Caco-2 (cell line): ENCODE measurements at regions not wholly inside any gene's neighbourhood (a gene's known extent, or its start where the extent isn't known, plus 50 kb on each side); places are given as distances from the start of the nearest gene placed in this dataset.

ENCODE experiments used
- BruUV-seq: library from RNA; stranded (reverse); fragments of 400-500 nt; replicated peaks from 2 replicates; lab custom pipeline; 2021; lab: Mats Ljungman, UMichigan
- CTCF ChIA-PET: fragments of 300-600 bp; sonication (Branson Sonifier 250); formaldehyde crosslinking; loops from one replicate; lab custom pipeline; 2022; ENCODE audit warnings: antibody characterized with exemption; lab: Charles Lee
- POLR2A ChIA-PET: fragments of 300-600 bp; sonication (Branson Sonifier 250); formaldehyde crosslinking; loops from one replicate; lab custom pipeline; 2022; ENCODE audit warnings: antibody characterized with exemption; lab: Charles Lee
- DNase-seq, 2 experiments: peaks; one replicate each; pipeline versions ENCODE4 v3.0.0 to v3.0.0-alpha.2; 2020 to 2022
- H3K27me3 ChIP-seq: replicated peaks from 2 replicates; pipeline ENCODE4 v1.6.0; 2011; ENCODE audit warnings: low read length; ENCODE audit not compliant: control insufficient read depth, insufficient read depth
- H3K36me3 ChIP-seq: 2 replicates; pipeline ENCODE4 v1.5.1; 2011; ENCODE audit warnings: low read length; ENCODE audit not compliant: control insufficient read depth, insufficient read depth
- H3K4me1 ChIP-seq: fragments of 250-450 bp; sonication (Bioruptor Pico); 2 replicates; pipeline ENCODE4 v1.5.1; 2020; ENCODE audit warnings: mild to moderate bottlenecking
- H3K4me3 ChIP-seq: 2 replicates; pipeline ENCODE4 v1.5.1; 2011; ENCODE audit warnings: low read depth, mild to moderate bottlenecking, control low read depth, low read length
- H3K9me3 ChIP-seq: fragments of 250-450 bp; sonication (Bioruptor Pico); 2 replicates; pipeline ENCODE4 v1.5.1; 2020; ENCODE audit warnings: mild to moderate bottlenecking, moderate library complexity
- H3K27ac Mint-ChIP-seq: one replicate; pipeline ENCODE4 v1.8.0; 2022; ENCODE audit warnings: mixed read lengths; ENCODE audit not compliant: unreplicated experiment
- H3K27me3 Mint-ChIP-seq: one replicate; pipeline ENCODE4 v1.8.0; 2022; ENCODE audit warnings: mixed read lengths; ENCODE audit not compliant: insufficient read depth, unreplicated experiment
- H3K36me3 Mint-ChIP-seq: one replicate; pipeline ENCODE4 v1.8.0; 2022; ENCODE audit warnings: mild to moderate bottlenecking, mixed read lengths; ENCODE audit not compliant: insufficient read depth, unreplicated experiment
- H3K4me1 Mint-ChIP-seq: one replicate; pipeline ENCODE4 v1.8.0; 2022; ENCODE audit warnings: low read depth, mixed read lengths; ENCODE audit not compliant: unreplicated experiment
- H3K4me3 Mint-ChIP-seq: one replicate; pipeline ENCODE4 v1.8.0; 2022; ENCODE audit warnings: mild to moderate bottlenecking, moderate library complexity, mixed read lengths; ENCODE audit not compliant: unreplicated experiment
- H3K9me3 Mint-ChIP-seq: one replicate; pipeline ENCODE4 v1.8.0; 2022; ENCODE audit warnings: mixed read lengths; ENCODE audit not compliant: unreplicated experiment
- CTCF ChIP-seq, 2 experiments: fragments of 200-600 bp in 1 of 2; IDR thresholded peaks; 1 replicate in 1 of 2; 2 replicates in 1 of 2; pipeline versions ENCODE4 v1.5.1 to v1.8.0; 2011 to 2022; ENCODE audit warnings: antibody characterized with exemption in 1 of 2, control low read depth in 1 of 2, inconsistent platforms in 1 of 2, low read depth in 1 of 2, low read length in 1 of 2, mild to moderate bottlenecking in 1 of 2, moderate library complexity in 1 of 2; ENCODE audit not compliant: insufficient read depth in 1 of 2, severe bottlenecking in 1 of 2, unreplicated experiment in 1 of 2
- intact Hi-C: fragments of 100-400 bp; cut with micrococcal nuclease; formaldehyde crosslinking; loops from one replicate; pipeline ENCODE4 v1.10.0; 2022; ENCODE audit not compliant: unreplicated experiment

GRCh38 chr2:153667475-153667874 lies 188.9 kb upstream of the RPRM start:
- intact Hi-C loops, result no loop called here
- Mint-ChIP-seq H3K36me3 (no peaks in the 10 kb centered on the region), H3K4me3 (no peak overlapping the region), H3K4me1 (no peaks in the 10 kb centered on the region), H3K9me3 (peaks cover 4% of the 10 kb centered on the region), H3K27me3 (no peaks in the 10 kb centered on the region), H3K27ac (no peak overlapping the region)
- Histone ChIP-seq H3K4me3 (no peak overlapping the region), H3K36me3 (no peaks in the 10 kb centered on the region), H3K9me3 (peaks cover 6% of the 10 kb centered on the region), H3K4me1 (no peaks in the 10 kb centered on the region), H3K27me3 (no peaks in the 10 kb centered on the region)
- CTCF ChIA-PET, result no interaction called here
- no peak for DNase-seq
- no peak for TF ChIP-seq CTCF (IDR thresholded peaks at IDR 0.05; ENCODE audit: insufficient read depth in 1 of 2, low read depth in 1 of 2, low read length in 1 of 2, severe bottlenecking in 1 of 2, unreplicated experiment in 1 of 2)
- POLR2A ChIA-PET, result no interaction called here
- no TSS peak for BruUV-seq

- ChIA-PET POLR2A (no interaction called here), CTCF (no interaction called here)
- DNase-seq, result no peak
- peaks cover under 1% of the 10 kb centered on the region; the same call in 1 of the 2 replicates for H3K9me3 ChIP-seq
- no peaks in the 10 kb centered on the region for H3K27me3 Mint-ChIP-seq
- BruUV-seq, result no TSS peak
- intact Hi-C loops, result no loop called here
- H3K4me1 Mint-ChIP-seq, result no peaks in the 10 kb centered on the region
- no peaks in the 10 kb centered on the region for H3K4me1 ChIP-seq
- no peaks in the 10 kb centered on the region for H3K27me3 ChIP-seq
- TF ChIP-seq CTCF (IDR thresholded peaks at IDR 0.05; ENCODE audit: insufficient read depth in 1 of 2, low read depth in 1 of 2, low read length in 1 of 2, severe bottlenecking in 1 of 2, unreplicated experiment in 1 of 2), result no peak
- no peaks in the 10 kb centered on the region for H3K36me3 ChIP-seq
- H3K9me3 Mint-ChIP-seq, result peaks cover 8% of the 10 kb centered on the region
- H3K36me3 Mint-ChIP-seq, result no peaks in the 10 kb centered on the region
- no peak overlapping the region for H3K4me3 ChIP-seq
- no peak overlapping the region for H3K27ac Mint-ChIP-seq
- H3K4me3 Mint-ChIP-seq, result no peak overlapping the region
Measured at GRCh38 chr2:153668923-153669322, 190.4 kb upstream of the RPRM start.

- no peak for DNase-seq
- Mint-ChIP-seq H3K9me3 (no peaks in the 10 kb centered on the region), H3K27me3 (no peaks in the 10 kb centered on the region), H3K4me1 (no peaks in the 10 kb centered on the region), H3K4me3 (no peak overlapping the region), H3K36me3 (no peaks in the 10 kb centered on the region), H3K27ac (no peak overlapping the region)
- H3K27me3 ChIP-seq, result no peaks in the 10 kb centered on the region
- intact Hi-C loops, result no loop called here
- no peak overlapping the region for H3K4me3 ChIP-seq
- no TSS peak for BruUV-seq
- TF ChIP-seq CTCF (IDR thresholded peaks at IDR 0.05; ENCODE audit: insufficient read depth in 1 of 2, low read depth in 1 of 2, low read length in 1 of 2, severe bottlenecking in 1 of 2, unreplicated experiment in 1 of 2), result no peak
- H3K36me3 ChIP-seq, result no peaks in the 10 kb centered on the region
- ChIA-PET CTCF (no interaction called here), POLR2A (no interaction called here)
- H3K4me1 ChIP-seq, result no peaks in the 10 kb centered on the region
- no peaks in the 10 kb centered on the region for H3K9me3 ChIP-seq
Measured at GRCh38 chr2:153710128-153710527, 161.6 kb upstream of the GALNT13 start.
